ENCODE measurements at regions not wholly inside any gene's neighbourhood (a gene's known extent, or its start where the extent isn't known, plus 50 kb on each side); places are given as distances from the start of the nearest gene placed in this dataset.
"Not testable (repeated sequence)": the region's sequence is repeated elsewhere in the genome, so short reads cannot be mapped to it uniquely, and the experiment has no call there.

GRCh38 chr14:105627701-105628100 lies 101.3 kb downstream of the TMEM121 start:
- H3K9me3 ChIP-seq (ENCODE audit: insufficient read depth, low read length) = no peaks in the 10 kb centered on the region
- H3K9ac ChIP-seq (ENCODE audit: insufficient read length, low read depth) = no peak overlapping the region
- DNase-seq (ENCODE audit: low read depth, low spot score) = no peak
- H3K4me1 ChIP-seq (ENCODE audit: insufficient read depth, insufficient read length) = no peaks in the 10 kb centered on the region
- no peaks in the 10 kb centered on the region for H3K36me3 ChIP-seq (ENCODE audit: insufficient read depth, insufficient read length, low read length)
- H3K4me3 ChIP-seq (ENCODE audit: insufficient read length, low read depth) = no peak overlapping the region
- H3K27me3 ChIP-seq (ENCODE audit: insufficient read depth, insufficient read length) = no peaks in the 10 kb centered on the region
- TF ChIP-seq ZNF274 (IDR thresholded peaks at IDR 0.05; ENCODE audit: low read depth, low read length) (no peak), YY1 (IDR thresholded peaks at IDR 0.05; ENCODE audit: insufficient read depth, insufficient read length) (no peak), SUZ12 (IDR thresholded peaks at IDR 0.05; ENCODE audit: extremely low read depth, insufficient read depth, insufficient read length) (no peak)

GRCh38 chr14:105628126-105628525 lies 101.7 kb downstream of the TMEM121 start:
- H3K4me3 ChIP-seq (ENCODE audit: insufficient read length, low read depth); H3K9ac ChIP-seq (ENCODE audit: insufficient read length, low read depth); H3K9me3 ChIP-seq (ENCODE audit: insufficient read depth, low read length); H3K36me3 ChIP-seq (ENCODE audit: insufficient read depth, insufficient read length, low read length); DNase-seq (ENCODE audit: low read depth, low spot score); H3K27me3 ChIP-seq (ENCODE audit: insufficient read depth, insufficient read length); H3K4me1 ChIP-seq (ENCODE audit: insufficient read depth, insufficient read length): not testable (repeated sequence)

GRCh38 chr14:105628531-105629067 lies 102.2 kb downstream of the TMEM121 start:
- H3K4me1 ChIP-seq (ENCODE audit: insufficient read depth, insufficient read length); H3K9ac ChIP-seq (ENCODE audit: insufficient read length, low read depth); H3K4me3 ChIP-seq (ENCODE audit: insufficient read length, low read depth); H3K36me3 ChIP-seq (ENCODE audit: insufficient read depth, insufficient read length, low read length); H3K27me3 ChIP-seq (ENCODE audit: insufficient read depth, insufficient read length); H3K9me3 ChIP-seq (ENCODE audit: insufficient read depth, low read length); DNase-seq (ENCODE audit: low read depth, low spot score): not testable (repeated sequence)

GRCh38 chr14:105629091-105629885 lies 102.9 kb downstream of the TMEM121 start:
- H3K4me3 ChIP-seq (ENCODE audit: insufficient read length, low read depth); H3K4me1 ChIP-seq (ENCODE audit: insufficient read depth, insufficient read length); H3K9me3 ChIP-seq (ENCODE audit: insufficient read depth, low read length); H3K36me3 ChIP-seq (ENCODE audit: insufficient read depth, insufficient read length, low read length); H3K27me3 ChIP-seq (ENCODE audit: insufficient read depth, insufficient read length); DNase-seq (ENCODE audit: low read depth, low spot score); H3K9ac ChIP-seq (ENCODE audit: insufficient read length, low read depth): not testable (repeated sequence)

- no peak for DNase-seq (ENCODE audit: low read depth, low spot score)
- Histone ChIP-seq H3K27me3 (ENCODE audit: insufficient read depth, insufficient read length) (no peaks in the 10 kb centered on the region), H3K4me3 (ENCODE audit: insufficient read length, low read depth) (no peak overlapping the region), H3K9ac (ENCODE audit: insufficient read length, low read depth) (no peak overlapping the region), H3K36me3 (ENCODE audit: insufficient read depth, insufficient read length, low read length) (no peaks in the 10 kb centered on the region), H3K4me1 (ENCODE audit: insufficient read depth, insufficient read length) (no peaks in the 10 kb centered on the region), H3K9me3 (ENCODE audit: insufficient read depth, low read length) (no peaks in the 10 kb centered on the region)
- TF ChIP-seq ZNF274 (IDR thresholded peaks at IDR 0.05; ENCODE audit: low read depth, low read length) (no peak), SUZ12 (IDR thresholded peaks at IDR 0.05; ENCODE audit: extremely low read depth, insufficient read depth, insufficient read length) (no peak)
Observed at GRCh38 chr14:105629886-105630215, 103.5 kb downstream of the TMEM121 start.

GRCh38 chr14:105630293-105630934 lies 104.0 kb downstream of the TMEM121 start:
- H3K4me3 ChIP-seq (ENCODE audit: insufficient read length, low read depth); H3K36me3 ChIP-seq (ENCODE audit: insufficient read depth, insufficient read length, low read length); DNase-seq (ENCODE audit: low read depth, low spot score); H3K9me3 ChIP-seq (ENCODE audit: insufficient read depth, low read length); H3K27me3 ChIP-seq (ENCODE audit: insufficient read depth, insufficient read length); H3K9ac ChIP-seq (ENCODE audit: insufficient read length, low read depth); H3K4me1 ChIP-seq (ENCODE audit: insufficient read depth, insufficient read length): not testable (repeated sequence)

GRCh38 chr14:105630935-105631779 lies 104.8 kb downstream of the TMEM121 start:
- H3K4me3 ChIP-seq (ENCODE audit: insufficient read length, low read depth); DNase-seq (ENCODE audit: low read depth, low spot score); H3K36me3 ChIP-seq (ENCODE audit: insufficient read depth, insufficient read length, low read length); H3K27me3 ChIP-seq (ENCODE audit: insufficient read depth, insufficient read length); H3K9ac ChIP-seq (ENCODE audit: insufficient read length, low read depth); H3K4me1 ChIP-seq (ENCODE audit: insufficient read depth, insufficient read length); H3K9me3 ChIP-seq (ENCODE audit: insufficient read depth, low read length): not testable (repeated sequence)

Measured in NT2/D1 (cell line).